Suppressor macrophage treated with lipopolysaccharide for 1 hour (primary cell): ENCODE measurements at regions not wholly inside any gene's neighbourhood (a gene's known extent, or its start where the extent isn't known, plus 50 kb on each side); places are given as distances from the start of the nearest gene placed in this dataset.

ENCODE experiments used
- DNase-seq, 3 donors: peaks; one replicate each; pipeline ENCODE4 v3.0.0-alpha.2; 2020 to 2022

DNA sequence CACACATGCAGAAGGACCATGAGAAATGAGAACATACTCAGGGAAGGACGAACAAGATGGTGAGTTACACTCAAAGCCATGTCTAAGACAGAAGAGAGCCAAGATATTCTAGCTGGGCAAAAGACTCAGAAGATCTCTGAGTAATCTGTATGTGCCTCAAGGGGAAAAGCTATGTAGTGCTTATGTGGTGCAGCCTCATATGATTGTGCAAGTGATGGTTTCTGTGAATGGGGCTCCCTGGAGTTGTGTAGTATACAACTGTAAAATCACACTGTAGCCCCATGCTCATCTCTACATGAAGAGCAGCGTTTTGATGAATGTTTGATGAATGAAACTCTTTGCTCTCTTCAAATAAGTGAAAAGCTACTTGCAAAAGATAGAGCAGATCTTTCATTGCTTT lies 57.5 kb downstream of the OSR1 start:
- DNase-seq, result no peak

DNA sequence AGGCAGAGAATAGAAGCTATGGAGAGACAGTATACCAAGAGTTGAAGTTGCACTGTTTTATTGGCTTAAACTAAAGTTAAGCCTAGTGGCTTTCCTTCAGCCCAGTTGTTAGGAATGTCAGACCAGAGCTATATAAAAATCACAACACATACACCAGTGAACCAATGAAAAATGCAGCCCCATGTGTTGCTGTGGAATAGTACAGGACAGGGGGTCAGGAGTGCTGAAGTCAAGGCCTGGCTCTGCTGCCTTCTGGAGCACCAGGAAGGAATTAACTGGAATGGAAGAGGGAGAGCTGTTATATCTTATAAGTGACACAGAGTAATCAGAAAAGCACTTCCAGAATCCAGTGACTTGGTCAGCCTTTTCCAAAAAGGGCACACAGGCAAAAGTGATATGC lies 58.9 kb downstream of the OSR1 start:
- no peak for DNase-seq

DNA sequence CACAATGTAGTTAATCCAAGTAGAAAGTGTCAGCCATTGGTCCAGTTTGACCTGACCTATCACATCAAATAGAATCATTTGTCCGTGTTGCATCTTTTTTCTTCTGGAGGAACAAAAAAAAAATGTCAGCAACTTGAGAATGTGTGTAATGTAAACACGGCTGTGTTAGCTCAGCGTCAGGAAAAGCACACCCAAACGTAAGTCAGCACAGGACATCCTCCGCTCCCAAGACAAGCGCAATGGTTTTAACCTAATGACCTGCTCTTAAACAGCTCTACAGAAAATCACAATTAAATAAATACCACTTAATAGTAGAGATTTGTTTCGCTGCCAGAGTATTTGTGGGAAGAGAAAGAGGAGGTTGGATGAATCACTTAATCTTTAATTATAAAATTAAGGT lies 59.4 kb downstream of the OSR1 start:
- DNase-seq, result no peak

DNA sequence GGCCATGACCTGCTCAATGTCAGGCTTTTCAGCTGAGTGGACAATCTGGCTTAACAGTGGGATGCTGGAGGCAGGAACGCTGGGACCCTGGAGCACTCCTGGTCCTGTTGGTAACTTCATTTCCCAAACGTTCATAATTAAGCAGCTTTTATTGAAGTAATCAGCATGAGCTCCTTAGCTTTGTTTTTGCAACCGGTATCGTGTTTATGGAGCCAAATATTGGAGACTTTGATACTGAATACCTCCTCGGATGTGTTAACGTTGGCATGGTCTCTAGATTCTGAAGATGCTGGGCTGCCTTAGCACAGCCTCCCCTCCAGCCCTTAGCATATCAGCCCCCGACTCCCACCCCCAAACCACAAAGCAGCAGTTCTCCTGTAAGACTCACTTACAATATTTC lies 60.7 kb downstream of the OSR1 start:
- DNase-seq, result no peak

DNA sequence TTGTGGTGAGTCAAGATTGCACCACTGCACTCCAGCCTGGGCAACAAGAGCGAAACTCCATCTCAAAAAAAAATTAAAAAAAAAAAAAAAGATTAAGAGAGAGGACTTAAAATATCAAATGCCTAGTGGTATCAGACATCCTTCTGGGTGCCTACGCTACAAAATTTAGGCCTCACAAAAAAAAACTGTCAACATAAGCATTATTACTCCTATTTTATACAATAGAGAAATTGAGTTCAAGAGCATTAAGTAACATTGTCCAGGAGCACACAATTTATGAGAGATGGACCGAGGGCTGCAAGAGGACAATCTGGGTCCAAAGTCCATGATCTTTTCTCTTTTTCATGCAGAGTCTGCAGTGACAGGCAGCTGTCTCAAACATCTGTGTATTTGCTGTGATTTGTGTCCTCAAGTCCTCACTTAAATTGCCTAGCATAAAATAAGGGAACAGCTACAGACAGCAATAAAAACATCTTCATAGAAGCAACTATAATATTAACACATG lies 62.4 kb downstream of the OSR1 start:
- no peak for DNase-seq

DNA sequence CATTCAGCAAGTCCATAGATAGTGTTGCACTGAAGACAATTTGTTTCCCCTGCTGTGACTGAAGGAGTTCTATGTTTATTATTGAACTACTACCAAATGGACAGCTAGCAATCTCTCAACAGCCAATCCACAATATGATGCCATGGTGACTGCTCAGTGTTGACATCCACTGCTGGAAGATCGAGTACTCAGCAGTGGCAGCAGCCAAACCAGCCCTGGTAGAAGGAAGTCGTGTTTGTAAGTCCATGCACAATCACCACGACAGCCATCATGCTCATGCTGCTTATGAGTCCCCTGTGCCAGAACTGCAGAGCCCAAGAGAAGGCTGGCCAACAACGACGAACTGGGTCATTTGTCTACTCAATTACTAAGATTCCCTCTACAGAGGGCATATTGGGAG lies 66.4 kb downstream of the OSR1 start:
- DNase-seq, result no peak

DNA sequence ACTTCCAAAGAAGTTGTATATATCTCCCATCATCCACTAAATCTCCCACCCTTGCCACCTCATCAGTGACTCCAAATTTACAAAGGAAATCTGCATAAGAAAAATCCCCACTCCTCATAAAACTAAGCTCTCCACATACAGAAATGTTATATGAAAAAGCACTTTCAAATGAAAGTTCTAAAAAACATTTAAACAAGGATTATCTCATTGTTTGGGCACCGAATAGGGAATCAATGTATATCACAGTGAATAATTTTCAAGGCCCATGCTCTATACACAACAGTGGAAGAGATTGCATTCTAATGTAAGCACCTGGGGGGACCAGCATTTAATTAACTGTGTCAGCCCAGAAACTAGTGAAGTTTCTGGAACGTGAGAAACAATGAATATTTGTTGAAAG lies 70.1 kb downstream of the OSR1 start:
- DNase-seq, result no peak

DNA sequence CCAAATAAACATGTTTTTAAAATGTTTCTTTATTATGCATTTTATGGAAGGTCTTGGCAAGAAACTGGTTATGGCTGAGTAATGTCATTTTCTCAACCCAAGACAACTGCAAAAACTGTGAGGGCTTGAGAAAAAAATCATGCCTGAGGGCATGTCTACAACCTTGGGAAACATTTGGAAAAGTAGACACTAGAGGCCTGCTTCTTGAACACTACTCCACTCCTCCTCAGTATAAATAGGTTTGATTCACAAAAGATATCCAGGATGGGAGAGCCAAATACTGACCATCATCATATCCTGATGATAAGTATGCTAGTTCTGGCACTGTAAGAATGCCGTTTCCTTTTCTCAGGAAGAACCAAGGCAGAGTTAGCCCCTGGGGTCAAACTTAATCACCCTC lies 71.1 kb downstream of the OSR1 start:
- no peak for DNase-seq

DNA sequence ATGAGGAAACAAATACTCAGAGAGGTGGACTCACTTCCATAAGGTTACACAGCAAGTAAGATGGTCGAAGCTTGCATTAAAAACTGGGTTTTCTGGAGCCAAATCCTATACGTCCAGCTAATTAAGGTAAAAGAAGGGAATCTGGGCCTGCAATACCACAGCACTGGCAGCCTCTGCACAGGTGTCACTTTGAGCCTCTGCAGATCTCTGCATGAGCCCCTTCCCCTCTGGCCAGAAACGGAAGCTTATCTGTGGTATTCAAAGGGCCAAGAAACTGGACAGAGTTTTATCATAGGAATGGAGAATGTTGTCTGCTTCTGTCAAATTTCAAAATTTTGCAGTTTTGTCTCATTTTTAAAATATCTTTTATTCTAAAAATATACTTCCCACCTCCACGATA lies 76.1 kb downstream of the OSR1 start:
- DNase-seq, result no peak

DNA sequence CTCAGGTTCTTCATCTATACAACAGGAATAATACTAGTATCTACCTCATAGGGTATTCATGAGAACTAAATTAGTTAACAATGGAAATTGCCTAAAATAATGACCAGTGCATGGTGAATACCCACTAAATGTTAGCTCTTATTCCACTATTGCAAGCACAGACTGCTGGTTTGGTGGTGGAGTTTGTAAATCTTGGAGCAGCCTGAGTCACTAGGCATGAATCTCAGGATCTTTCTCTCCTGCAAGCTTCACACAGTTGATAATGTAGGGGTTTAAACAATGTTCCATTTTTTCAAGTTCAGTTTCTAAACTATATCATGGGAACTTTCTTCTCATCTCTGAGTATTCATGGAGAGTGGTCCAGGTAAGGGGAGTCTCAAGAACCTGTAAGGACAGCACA lies 84.0 kb downstream of the OSR1 start:
- no peak for DNase-seq

DNA sequence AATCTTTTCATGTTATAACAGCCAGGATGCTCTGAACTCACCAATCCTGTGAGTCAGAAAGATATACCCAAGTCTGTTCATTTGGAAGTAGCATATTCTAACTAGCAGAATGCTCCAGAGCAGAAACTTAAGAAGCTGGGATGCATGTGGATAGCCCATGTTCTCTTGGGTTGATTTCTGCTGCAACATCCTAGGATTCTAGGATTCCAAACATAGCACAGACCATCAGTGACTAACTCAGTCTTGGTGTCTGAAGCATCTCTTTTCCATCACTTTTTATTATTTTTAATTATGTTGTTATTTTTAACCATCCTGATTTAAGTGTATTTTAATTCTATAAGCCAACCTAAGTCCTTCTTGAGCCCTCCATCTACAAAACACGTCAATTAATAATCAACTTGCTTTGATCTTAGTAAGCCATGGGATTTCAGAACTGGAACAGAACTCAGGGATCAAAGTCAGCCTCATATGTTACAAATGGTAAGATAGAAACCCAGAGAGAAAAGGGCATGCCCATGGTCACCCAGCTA lies 85.4 kb downstream of the OSR1 start:
- DNase-seq, result no peak

DNA sequence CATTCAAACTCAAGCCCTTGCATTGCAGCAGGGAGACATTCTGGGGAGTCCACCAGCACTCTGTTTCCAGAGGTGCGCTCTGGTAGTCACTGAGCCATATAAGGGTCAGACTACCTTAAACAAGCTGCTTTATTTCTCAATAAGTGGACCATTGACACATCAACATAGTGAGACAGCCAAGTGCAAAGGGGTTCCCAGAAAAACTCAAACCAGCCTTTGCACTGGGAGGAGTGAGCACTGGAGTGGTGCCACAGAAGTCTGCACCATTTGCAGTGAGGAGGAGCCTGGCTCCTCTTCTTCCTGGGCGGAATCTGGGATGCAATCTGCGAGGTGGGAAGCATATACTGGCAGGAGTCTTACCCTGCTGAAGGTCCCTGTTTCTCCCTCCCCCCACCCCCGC lies 86.4 kb downstream of the OSR1 start:
- no peak for DNase-seq

DNA sequence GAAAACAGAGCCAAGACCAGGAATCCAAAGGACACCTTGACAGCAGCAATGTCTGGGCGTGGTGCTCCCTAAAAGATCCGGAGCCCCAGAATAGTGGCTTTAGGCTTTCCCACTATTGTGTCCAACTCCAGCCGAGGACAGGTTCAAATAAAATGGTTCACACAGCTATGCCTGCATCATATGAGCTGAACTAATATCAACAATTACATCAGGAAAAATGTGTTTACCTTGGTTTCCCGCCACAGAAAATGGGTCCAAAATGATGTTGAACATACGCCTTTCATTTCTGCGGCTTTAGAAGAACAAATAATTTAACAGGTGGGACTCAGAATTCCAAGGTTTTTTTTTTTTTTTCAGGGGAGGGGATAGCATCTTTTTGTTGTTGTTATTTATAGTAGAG lies 93.6 kb downstream of the OSR1 start:
- no peak for DNase-seq

DNA sequence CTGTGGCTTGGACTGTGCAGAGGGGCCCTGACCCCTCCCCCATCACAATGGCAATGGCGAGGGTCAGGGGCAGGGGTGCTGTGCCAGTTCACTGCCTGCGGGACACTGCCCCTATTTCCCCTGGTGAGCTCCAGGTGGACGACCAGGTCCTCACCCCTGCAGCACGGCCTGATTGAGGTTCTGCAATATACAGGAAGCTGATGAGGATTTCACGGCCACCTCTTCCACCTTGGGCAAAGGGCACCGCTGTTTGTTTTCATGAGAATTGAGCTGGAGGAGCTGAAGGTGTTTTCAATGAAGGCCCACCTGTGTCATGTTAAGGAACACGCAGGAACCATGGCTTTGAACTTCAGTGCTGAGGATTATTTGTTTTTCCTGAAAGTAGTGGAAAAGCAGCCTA lies 96.3 kb downstream of the OSR1 start:
- no peak for DNase-seq

DNA sequence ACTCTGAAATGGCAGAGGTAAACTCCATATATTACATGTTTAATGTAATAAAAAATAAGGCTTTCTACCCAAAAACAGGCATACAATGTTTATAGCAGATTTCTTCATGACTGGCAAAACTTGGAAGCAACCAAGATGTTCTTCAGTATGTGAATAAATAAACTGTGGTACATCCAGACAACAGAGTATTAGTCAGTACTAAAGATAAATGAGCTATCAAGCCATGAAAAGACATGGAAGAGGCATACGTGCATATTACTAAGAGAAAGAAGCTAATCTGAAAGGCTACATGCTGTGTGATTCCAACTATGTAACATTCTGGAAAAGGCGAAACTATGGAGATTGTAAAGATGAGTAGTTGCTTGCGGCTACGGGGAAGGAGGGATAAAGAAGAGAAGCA lies 97.4 kb downstream of the OSR1 start:
- no peak for DNase-seq

DNA sequence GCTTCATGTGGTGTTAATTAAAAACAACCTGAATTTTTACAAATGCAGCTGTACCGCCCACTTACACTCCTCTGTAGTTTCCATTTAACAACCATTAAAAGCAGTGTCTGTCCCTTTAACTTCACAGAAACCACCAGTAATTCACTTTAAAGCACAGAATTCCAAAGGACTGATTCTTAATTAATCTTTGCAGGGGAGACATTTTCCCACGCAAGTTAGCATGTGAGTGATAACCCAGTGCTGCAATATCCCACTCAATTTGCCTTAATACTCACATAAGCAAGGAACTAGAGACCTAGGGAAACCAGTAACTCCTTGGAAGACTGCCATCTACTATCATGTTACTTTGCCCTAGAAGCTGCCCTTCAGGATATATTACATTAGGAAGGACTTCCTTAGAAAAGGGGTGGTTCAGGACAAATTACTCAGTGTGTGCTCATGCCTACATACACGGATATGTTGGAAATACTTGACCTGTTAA lies 102.3 kb downstream of the OSR1 start:
- no peak for DNase-seq

DNA sequence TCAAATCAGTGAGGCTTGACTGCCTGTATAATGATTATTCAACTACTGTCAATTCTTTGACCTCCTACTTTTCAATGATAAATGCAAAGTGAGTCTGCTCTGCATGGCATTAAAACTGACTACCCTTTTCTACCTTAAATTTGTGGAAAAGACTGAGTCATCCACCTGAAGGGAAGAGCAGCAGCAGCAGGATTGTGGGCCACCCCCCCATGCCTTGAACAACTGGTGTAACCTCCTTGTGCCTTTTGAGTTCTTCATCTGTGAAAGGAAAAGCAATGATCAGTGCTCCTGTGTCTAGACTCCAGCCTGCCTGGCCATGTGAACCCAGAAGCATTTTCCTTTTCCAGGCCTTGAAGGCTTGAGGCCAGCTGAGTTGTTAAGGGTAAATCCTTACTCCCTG lies 102.9 kb downstream of the OSR1 start:
- DNase-seq, result no peak

DNA sequence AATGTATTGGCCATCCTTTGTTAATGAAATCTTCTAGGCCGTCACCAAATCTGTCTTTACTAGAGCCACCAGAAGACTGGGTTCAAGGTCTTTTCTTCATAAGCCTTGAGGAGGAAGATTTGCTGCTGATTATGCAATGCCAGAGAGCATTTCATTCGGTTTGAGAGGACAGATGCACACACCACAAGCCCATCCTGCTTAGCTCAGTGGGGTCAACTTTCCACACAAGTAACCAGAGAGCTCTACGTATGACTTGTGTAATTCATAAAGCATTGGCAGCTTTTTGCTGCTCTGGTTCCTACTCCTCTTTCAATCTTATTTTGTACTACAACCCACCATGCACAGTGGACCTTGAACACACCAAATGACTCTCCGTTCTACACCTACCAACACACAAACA lies 106.9 kb downstream of the OSR1 start:
- no peak for DNase-seq

DNA sequence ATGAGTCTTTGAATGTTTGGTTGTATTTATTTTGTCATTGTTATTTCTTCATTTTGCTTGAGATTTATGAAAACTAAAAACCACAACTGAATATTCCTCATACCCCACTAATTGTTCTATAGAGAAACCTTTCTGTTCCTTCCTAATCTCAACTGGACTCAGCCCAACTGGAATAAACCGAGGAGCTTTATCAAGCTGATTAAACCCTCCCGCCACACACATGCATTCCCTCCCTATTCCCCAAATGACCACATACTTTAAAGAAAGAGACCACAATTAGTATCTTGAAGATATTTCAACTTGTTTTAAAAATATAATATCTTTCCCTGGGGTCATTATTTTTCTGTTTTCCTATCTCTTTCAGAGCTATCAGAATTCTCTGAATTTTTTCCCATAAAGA lies 107.5 kb downstream of the OSR1 start:
- DNase-seq, result no peak

DNA sequence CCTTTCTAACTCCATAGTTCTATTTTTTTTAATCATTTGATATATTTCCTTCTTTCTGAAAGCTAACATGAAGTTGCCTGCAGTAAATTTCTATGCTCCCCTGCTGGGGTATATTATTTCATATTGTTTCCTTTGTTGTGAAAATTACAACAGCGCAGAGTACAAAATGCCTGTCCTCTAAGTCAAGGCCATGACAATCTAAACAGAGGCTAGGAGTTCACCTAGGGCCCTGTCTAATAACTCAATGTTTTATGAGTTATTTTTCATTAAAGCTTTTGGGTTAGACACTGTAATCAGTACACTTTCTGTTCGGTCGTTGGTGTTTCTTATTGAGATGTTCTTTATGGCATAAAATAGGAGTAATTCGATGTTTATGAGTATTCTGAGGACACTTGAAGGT lies 111.2 kb downstream of the OSR1 start:
- no peak for DNase-seq

DNA sequence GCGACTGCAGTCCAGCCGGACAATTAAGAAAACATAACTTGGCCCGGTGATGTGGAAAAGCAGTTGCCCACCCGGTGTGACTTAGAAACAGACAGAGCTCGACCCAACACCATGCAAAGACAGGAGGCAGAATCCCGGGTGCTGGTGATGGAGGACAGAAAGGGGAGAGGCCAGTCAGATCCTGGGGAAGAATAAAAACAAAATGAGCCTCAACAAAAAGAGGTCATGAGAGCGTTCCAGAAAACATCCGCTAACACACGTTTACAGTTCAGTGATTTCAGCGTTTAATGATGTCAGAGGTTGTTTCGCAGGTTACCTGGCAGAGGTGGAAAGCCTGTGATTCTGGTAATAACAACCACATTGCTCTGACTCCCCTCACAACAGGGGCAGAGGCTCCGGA lies 111.9 kb downstream of the OSR1 start:
- no peak for DNase-seq

DNA sequence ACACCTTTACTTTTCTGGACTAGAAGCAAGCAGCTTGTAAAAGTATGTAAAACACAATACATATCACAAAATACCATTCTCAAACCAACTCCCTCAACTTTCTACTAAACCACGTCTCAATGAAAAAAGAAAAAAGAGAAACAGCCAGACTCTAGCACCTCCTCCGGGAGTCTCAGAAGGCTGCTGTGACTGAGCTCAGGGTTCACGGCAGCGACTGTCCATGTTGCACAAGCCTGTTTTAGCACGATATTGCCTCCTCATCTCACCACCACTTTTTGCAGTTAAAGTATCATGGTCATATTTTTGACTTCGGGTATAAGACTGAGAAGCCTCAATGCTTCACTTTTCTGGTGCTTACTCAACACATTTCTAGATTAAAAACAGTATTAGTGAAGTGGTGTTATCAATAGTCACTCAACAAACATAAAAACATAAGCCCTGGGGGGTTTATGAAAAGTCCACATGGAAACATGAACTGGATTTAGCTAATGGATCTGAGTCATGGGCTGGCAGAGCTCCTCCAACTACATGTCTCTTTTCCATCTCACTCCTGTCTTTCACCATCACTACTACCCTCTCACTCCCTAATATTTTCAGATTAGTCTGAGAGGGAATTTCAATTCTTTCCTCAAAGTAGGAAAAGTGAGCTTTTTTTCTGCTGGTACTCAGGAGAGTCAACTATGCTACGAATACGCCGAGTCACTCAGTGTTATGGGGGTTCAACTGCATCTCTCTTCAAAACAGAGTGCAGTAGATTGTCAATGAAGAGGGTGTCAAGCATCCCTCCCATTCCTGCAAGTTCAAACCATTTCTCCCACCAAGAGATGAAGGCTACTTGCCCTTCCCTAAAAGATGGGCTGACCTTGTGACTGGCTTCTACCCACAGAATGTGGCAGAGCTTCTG lies 113.7 kb downstream of the OSR1 start:
- no peak for DNase-seq

DNA sequence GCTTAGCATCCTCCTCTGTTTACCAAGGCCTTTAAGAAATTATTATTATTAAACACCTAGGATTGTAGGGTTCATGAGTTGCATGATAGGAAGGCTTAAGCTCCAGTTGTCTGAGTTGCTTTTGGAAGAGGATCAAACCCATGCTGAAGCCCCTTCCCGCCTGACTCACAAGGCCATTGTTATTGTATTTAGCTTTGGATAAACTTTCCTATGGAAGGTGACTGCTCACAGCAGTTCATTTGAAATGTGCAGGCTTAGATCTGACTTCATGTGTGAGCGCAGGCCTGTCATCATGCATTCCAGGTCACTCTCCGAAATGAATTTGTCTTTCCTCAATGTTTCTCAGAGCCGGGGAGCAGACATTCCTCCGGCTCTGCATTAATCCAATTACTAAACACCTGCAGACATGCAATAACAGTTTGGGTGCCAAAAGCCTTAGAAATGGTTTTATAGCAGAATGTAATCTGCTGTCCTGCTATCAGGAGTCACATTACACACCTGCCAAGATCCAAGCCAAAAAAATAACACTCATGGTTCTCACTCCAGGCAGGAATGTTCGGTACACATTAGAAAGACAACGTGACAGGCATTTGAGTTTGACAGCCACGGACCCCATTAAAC lies 119.9 kb downstream of the OSR1 start:
- DNase-seq, result no peak

DNA sequence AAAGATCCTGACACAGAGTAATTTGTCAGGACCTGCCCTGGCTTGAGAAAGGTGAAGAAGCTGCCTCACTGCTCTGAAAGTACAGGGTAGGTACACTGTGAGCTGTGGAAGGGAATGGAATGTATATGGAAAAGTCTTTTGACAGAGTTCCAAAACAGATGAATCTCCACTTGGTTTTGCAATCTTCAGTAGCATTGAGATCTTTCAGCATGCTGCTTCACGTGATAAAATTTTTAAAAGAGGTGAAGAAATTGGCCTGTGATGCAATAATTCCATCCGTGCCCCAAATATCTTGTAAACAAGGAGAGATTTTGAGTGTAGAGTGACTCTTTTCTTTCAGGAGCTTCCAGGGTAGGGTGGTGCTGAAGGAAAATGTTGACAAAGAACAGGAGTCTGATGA lies 123.1 kb downstream of the OSR1 start:
- DNase-seq, result no peak
